Smooth muscle cell (in vitro differentiated cells): ENCODE measurements at regions not wholly inside any gene's neighbourhood (a gene's known extent, or its start where the extent isn't known, plus 50 kb on each side); places are given as distances from the start of the nearest gene placed in this dataset.

Experiments
- DNase-seq: peaks from one replicate; lab custom pipeline; 2025; ENCODE audit not compliant: unreplicated experiment; lab: John Stamatoyannopoulos, UW
- H2AFZ ChIP-seq: fragments of 200-600 bp; sonication (generic); 2 replicates; pipeline ENCODE4 v1.6.0; 2016; ENCODE audit warnings: antibody characterized with exemption, low read depth, mild to moderate bottlenecking
- H3F3A ChIP-seq: fragments of 200-600 bp; sonication (generic); 2 replicates; pipeline ENCODE4 v1.6.0; 2017; ENCODE audit warnings: antibody characterized with exemption, low read depth
- H3K27ac ChIP-seq: fragments of 200-600 bp; sonication (generic); 2 replicates; pipeline ENCODE4 v1.5.1; 2016; ENCODE audit warnings: low read depth, mild to moderate bottlenecking
- H3K27me3 ChIP-seq: fragments of 200-600 bp; sonication (generic); 2 replicates; pipeline ENCODE4 v1.6.1; 2016; ENCODE audit warnings: low read depth, mild to moderate bottlenecking
- H3K36me3 ChIP-seq: fragments of 200-600 bp; sonication (generic); 2 replicates; pipeline ENCODE4 v1.5.1; 2016; ENCODE audit warnings: low read depth
- H3K4me1 ChIP-seq: fragments of 200-600 bp; sonication (generic); 2 replicates; pipeline ENCODE4 v1.5.1; 2016; ENCODE audit warnings: low read depth
- H3K4me2 ChIP-seq: fragments of 200-600 bp; sonication (generic); 2 replicates; pipeline ENCODE4 v1.6.0; 2016; ENCODE audit warnings: mild to moderate bottlenecking
- H3K4me3 ChIP-seq: fragments of 200-600 bp; sonication (generic); 2 replicates; pipeline ENCODE4 v1.5.1; 2016; ENCODE audit warnings: mild to moderate bottlenecking
- H3K79me2 ChIP-seq: fragments of 200-600 bp; sonication (generic); 2 replicates; pipeline ENCODE4 v1.6.0; 2016; ENCODE audit warnings: low read depth, mild to moderate bottlenecking
- H3K9ac ChIP-seq: fragments of 200-600 bp; sonication (generic); 2 replicates; pipeline ENCODE4 v1.6.0; 2016; ENCODE audit warnings: low read depth
- H3K9me3 ChIP-seq: fragments of 200-600 bp; sonication (generic); replicated peaks from 2 replicates; pipeline ENCODE4 v1.5.1; 2016; ENCODE audit warnings: low read depth
- H4K20me1 ChIP-seq: fragments of 200-600 bp; sonication (generic); 2 replicates; pipeline ENCODE4 v1.6.0; 2016; ENCODE audit warnings: low read depth
- CTCF ChIP-seq: fragments of 200-600 bp; sonication (generic); IDR thresholded peaks from 2 replicates; pipeline ENCODE4 v1.5.1; 2017; ENCODE audit warnings: borderline replicate concordance, mild to moderate bottlenecking, antibody characterized with exemption; ENCODE audit not compliant: insufficient read depth, poor library complexity, severe bottlenecking
- WGBS: methylation state at CpG from one replicate; pipeline ENCODE4 v1.1.7; 2016; ENCODE audit warnings: low lambda C conversion rate; 5-methylcytosine and 5-hydroxymethylcytosine counted together

GRCh38 chr5:125286271-125286670 is 539.8 kb upstream of the ZNF608 start:
- WGBS, result 92% methylated on average over 4 of the region's 4 CpGs
- TF ChIP-seq CTCF, result no peak
- Histone ChIP-seq H3F3A (no peaks in the 10 kb centered on the region), H3K9me3 (no peaks in the 10 kb centered on the region), H3K79me2 (no peaks in the 10 kb centered on the region), H3K4me2 (no peak overlapping the region), H3K4me1 (no peaks in the 10 kb centered on the region), H4K20me1 (no peaks in the 10 kb centered on the region), H3K9ac (no peak overlapping the region), H3K27me3 (no peaks in the 10 kb centered on the region), H3K27ac (no peak overlapping the region), H2AFZ (no peak overlapping the region), H3K4me3 (no peak overlapping the region), H3K36me3 (no peaks in the 10 kb centered on the region)
- no peak for DNase-seq

DNA sequence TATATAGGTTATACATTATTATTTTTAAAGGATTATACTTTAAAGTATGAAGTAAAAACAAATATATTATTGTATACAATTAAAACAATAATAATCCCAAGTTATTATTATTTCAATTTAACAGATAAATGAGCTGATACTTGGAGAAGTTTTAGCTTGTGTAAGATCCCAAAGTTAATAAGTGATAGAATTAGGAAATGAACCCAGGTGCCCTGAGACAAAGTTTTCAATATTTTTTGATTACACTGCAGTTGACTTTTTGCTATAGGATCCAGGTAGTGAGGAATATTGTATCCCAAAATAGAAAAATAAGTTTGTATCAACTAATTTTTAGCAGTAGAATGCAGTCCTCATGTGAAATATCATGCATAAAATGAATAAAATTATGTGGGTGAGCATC is 543.2 kb upstream of the ZNF608 start:
- no peak overlapping the region for H3K9ac ChIP-seq
- H3K79me2 ChIP-seq, result no peaks in the 10 kb centered on the region
- H3K4me2 ChIP-seq, result no peak overlapping the region
- no peak for TF ChIP-seq CTCF
- no peaks in the 10 kb centered on the region for H3K9me3 ChIP-seq
- no peaks in the 10 kb centered on the region for H3K27me3 ChIP-seq
- H3F3A ChIP-seq, result no peaks in the 10 kb centered on the region
- no peak overlapping the region for H3K4me3 ChIP-seq
- no peak for DNase-seq
- no peaks in the 10 kb centered on the region for H4K20me1 ChIP-seq
- no peak overlapping the region for H2AFZ ChIP-seq
- H3K27ac ChIP-seq, result no peak overlapping the region
- no peaks in the 10 kb centered on the region for H3K36me3 ChIP-seq
- no peaks in the 10 kb centered on the region for H3K4me1 ChIP-seq

DNA sequence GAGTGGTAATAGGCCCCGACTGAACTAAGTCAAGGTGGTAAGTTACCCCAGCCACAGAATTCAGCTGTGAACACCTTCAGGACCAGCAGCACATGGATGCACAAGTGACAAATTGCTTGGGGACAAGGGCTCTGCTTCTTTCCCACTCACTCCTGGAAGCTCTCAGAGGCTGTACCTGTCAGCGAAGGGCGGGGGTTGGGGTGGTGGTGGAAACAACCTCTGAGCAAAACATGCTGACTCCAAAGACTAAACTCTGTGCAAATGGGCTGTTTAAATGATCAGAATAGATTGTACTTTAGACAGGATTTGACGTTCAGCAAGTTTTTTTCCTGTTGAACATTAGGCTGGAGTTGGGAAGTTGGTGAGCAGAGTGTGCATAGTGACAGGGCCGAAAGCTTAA is 544.5 kb upstream of the ZNF608 start:
- WGBS, result 94% methylated on average over 5 of the region's 5 CpGs
- DNase-seq, result no peak
- H4K20me1 ChIP-seq, result no peaks in the 10 kb centered on the region
- H3K4me2 ChIP-seq, result no peak overlapping the region
- no peak overlapping the region for H3K4me3 ChIP-seq
- no peaks in the 10 kb centered on the region for H3K4me1 ChIP-seq
- H3K27me3 ChIP-seq, result no peaks in the 10 kb centered on the region
- H3K79me2 ChIP-seq, result no peaks in the 10 kb centered on the region
- TF ChIP-seq CTCF, result no peak
- no peaks in the 10 kb centered on the region for H3K36me3 ChIP-seq
- H3F3A ChIP-seq, result no peaks in the 10 kb centered on the region
- H3K27ac ChIP-seq, result no peak overlapping the region
- H2AFZ ChIP-seq, result no peak overlapping the region
- H3K9ac ChIP-seq, result no peak overlapping the region
- no peaks in the 10 kb centered on the region for H3K9me3 ChIP-seq

- Histone ChIP-seq H3K9ac (no peak overlapping the region), H3K4me2 (no peak overlapping the region), H4K20me1 (no peaks in the 10 kb centered on the region), H3F3A (no peaks in the 10 kb centered on the region), H3K79me2 (no peaks in the 10 kb centered on the region), H3K27me3 (no peaks in the 10 kb centered on the region), H3K36me3 (no peaks in the 10 kb centered on the region), H3K4me3 (no peak overlapping the region), H3K27ac (no peak overlapping the region), H3K9me3 (no peaks in the 10 kb centered on the region), H2AFZ (no peak overlapping the region), H3K4me1 (no peaks in the 10 kb centered on the region)
- no peak for TF ChIP-seq CTCF
- WGBS, result 82% methylated on average over 4 of the region's 4 CpGs
- DNase-seq, result no peak
Measured at GRCh38 chr5:125291447-125291846, 545.0 kb upstream of the ZNF608 start.
